ENCODE measurements at regions not wholly inside any gene's neighbourhood (a gene's known extent, or its start where the extent isn't known, plus 50 kb on each side); places are given as distances from the start of the nearest gene placed in this dataset.

- no peak for TF ChIP-seq CTCF (conservative IDR thresholded peaks at IDR 0.05)
- H3K27ac ChIP-seq: no peak overlapping the region
These were observed 64.5 kb upstream of the TAC1 start for GRCh38 chr7:97667359-97667758.

GRCh38 chr7:97671571-97671970 lies 60.3 kb upstream of the TAC1 start:
- no peak overlapping the region for H3K27ac ChIP-seq
- TF ChIP-seq CTCF (conservative IDR thresholded peaks at IDR 0.05): no peak

GRCh38 chr7:97680622-97681021 lies 51.3 kb upstream of the TAC1 start:
- H3K27ac ChIP-seq: no peak overlapping the region
- no peak for TF ChIP-seq CTCF (conservative IDR thresholded peaks at IDR 0.05)

All from VCaP (cell line).